Epithelial cell of esophagus (primary cell): ENCODE measurements at regions not wholly inside any gene's neighbourhood (a gene's known extent, or its start where the extent isn't known, plus 50 kb on each side); places are given as distances from the start of the nearest gene placed in this dataset.

Source experiments
- DNase-seq: peaks from one replicate; pipeline ENCODE4 v3.0.0; 2010; ENCODE audit warnings: low read depth
- H3K4me3 ChIP-seq: 2 replicates; pipeline ENCODE4 v1.5.1; 2011; ENCODE audit warnings: mild to moderate bottlenecking, low read length, control low read depth
- CTCF ChIP-seq: IDR thresholded peaks from 2 replicates; pipeline ENCODE4 v1.5.1; 2011; ENCODE audit warnings: low read depth, mild to moderate bottlenecking, low read length, control low read depth, inconsistent platforms; ENCODE audit not compliant: insufficient read depth; ENCODE audit errors: missing control alignments

GRCh38 chr5:103375863-103376591 is 117.5 kb downstream of the MACIR start:
- DNase-seq = peak; percentile 15
- no peak for TF ChIP-seq CTCF
- H3K4me3 ChIP-seq = no peak overlapping the region

GRCh38 chr5:103375350-103375749 is 116.8 kb downstream of the MACIR start:
- DNase-seq = peak; percentile 8
- no peak overlapping the region for H3K4me3 ChIP-seq
- peak; percentile 31 for TF ChIP-seq CTCF

- H3K4me3 ChIP-seq = no peak overlapping the region
- DNase-seq = no peak
- TF ChIP-seq CTCF = no peak
These were observed 116.0 kb downstream of the MACIR start for GRCh38 chr5:103374473-103374963.

GRCh38 chr5:103373597-103374472 is 115.3 kb downstream of the MACIR start:
- no peak for DNase-seq
- TF ChIP-seq CTCF = no peak

GRCh38 chr5:103371046-103371607 is 112.6 kb downstream of the MACIR start:
- H3K4me3 ChIP-seq = no peak overlapping the region

More at GRCh38 chr5:103373597-103374472, 115.3 kb downstream of the MACIR start:
- H3K4me3 ChIP-seq = no peak overlapping the region

More at GRCh38 chr5:103371046-103371607, 112.6 kb downstream of the MACIR start:
- no peak for DNase-seq
- no peak for TF ChIP-seq CTCF
